ENCODE measurements at regions not wholly inside any gene's neighbourhood (a gene's known extent, or its start where the extent isn't known, plus 50 kb on each side); places are given as distances from the start of the nearest gene placed in this dataset.

- H3K27ac ChIP-seq: peak overlapping the region in 1 of 2 experiments; percentile 49; a peak in 2 of 6 replicates
- H3K4me3 ChIP-seq: peak overlapping the region; percentile 26; the same call in 1 of the 3 replicates
- CTCF ChIA-PET: interaction anchor here (0.8 to 1.8 kb wide), 4 partner anchors 43 to 409 kb away, joined by 3 to 5 read pairs (median 4); partner anchors contain the start of gene DRD1
- no peak for FAIRE-seq
- H3K9me3 ChIP-seq: no peaks in the 10 kb centered on the region
- peak overlapping the region; percentile 57 for H3K4me2 ChIP-seq
- TF ChIP-seq ZSCAN20 (CRISPR knock-in tag; IDR thresholded peaks at IDR 0.05) (no peak), TP53 (CRISPR knock-in tag; IDR thresholded peaks at IDR 0.05) (no peak), ZFP36 (IDR thresholded peaks at IDR 0.05; ENCODE audit: borderline replicate concordance, partially characterized antibody) (no peak)
- TF ChIP-seq, protein P1, sequence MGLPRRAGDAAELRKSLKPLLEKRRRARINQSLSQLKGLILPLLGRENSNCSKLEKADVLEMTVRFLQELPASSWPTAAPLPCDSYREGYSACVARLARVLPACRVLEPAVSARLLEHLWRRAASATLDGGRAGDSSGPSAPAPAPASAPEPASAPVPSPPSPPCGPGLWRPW (IDR thresholded peaks at IDR 0.05): no peak
- TF ChIP-seq, protein P2, sequence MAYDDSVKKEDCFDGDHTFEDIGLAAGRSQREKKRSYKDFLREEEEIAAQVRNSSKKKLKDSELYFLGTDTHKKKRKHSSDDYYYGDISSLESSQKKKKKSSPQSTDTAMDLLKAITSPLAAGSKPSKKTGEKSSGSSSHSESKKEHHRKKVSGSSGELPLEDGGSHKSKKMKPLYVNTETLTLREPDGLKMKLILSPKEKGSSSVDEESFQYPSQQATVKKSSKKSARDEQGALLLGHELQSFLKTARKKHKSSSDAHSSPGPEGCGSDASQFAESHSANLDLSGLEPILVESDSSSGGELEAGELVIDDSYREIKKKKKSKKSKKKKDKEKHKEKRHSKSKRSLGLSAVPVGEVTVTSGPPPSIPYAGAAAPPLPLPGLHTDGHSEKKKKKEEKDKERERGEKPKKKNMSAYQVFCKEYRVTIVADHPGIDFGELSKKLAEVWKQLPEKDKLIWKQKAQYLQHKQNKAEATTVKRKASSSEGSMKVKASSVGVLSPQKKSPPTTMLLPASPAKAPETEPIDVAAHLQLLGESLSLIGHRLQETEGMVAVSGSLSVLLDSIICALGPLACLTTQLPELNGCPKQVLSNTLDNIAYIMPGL (CRISPR knock-in tag; IDR thresholded peaks at IDR 0.05; ENCODE audit: borderline replicate concordance): no peak
- WGBS (ENCODE audit: missing lambda C conversion rate): 51% methylated on average over 2 of the region's 2 CpGs
- POLR2A ChIA-PET: no interaction called here
- H3K4me1 ChIP-seq: no peaks in the 10 kb centered on the region
- DNase-seq (ENCODE audit: low read depth in 1 of 2, low spot score in 1 of 2): peak in 1 of 2 experiments; percentile 18
- ATAC-seq: peak in 1 of 2 experiments; percentile 23; a peak in 1 of 6 replicates
Measured at GRCh38 chr5:175060257-175060656, 335.9 kb downstream of the MSX2 start.

- no peaks in the 10 kb centered on the region for H3K4me1 ChIP-seq
- ChIA-PET CTCF (interaction anchor here (0.6 to 1.8 kb wide), 7 partner anchors 14 to 410 kb away, joined by 3 to 5 read pairs (median 4); partner anchors contain the start of gene DRD1), POLR2A (no interaction called here)
- no peak for FAIRE-seq
- DNase-seq (ENCODE audit: low read depth in 1 of 2, low spot score in 1 of 2): peak; percentile 58 to 76
- H3K4me2 ChIP-seq: peak overlapping the region; percentile 57
- WGBS (ENCODE audit: missing lambda C conversion rate): 34% methylated on average over 12 of the region's 22 CpGs
- peak overlapping the region in 1 of 2 experiments; percentile 49; a peak in 2 of 6 replicates for H3K27ac ChIP-seq
- peak overlapping the region; percentile 26 for H3K4me3 ChIP-seq
- peak; percentile 87 to 90 for ATAC-seq
- no peaks in the 10 kb centered on the region for H3K9me3 ChIP-seq
- no peak for TF ChIP-seq JUNB (IDR thresholded peaks at IDR 0.05)
- TF ChIP-seq, protein P2 (CRISPR knock-in tag; IDR thresholded peaks at IDR 0.05; ENCODE audit: borderline replicate concordance): no peak
- TF ChIP-seq FOSL2 (IDR thresholded peaks at IDR 0.05): no peak
- no peak for TF ChIP-seq FOSL2 (CRISPR knock-in tag; IDR thresholded peaks at IDR 0.05)
- no peak for TF ChIP-seq BCL3 (IDR thresholded peaks at IDR 0.05)
- TF ChIP-seq, protein P3, sequence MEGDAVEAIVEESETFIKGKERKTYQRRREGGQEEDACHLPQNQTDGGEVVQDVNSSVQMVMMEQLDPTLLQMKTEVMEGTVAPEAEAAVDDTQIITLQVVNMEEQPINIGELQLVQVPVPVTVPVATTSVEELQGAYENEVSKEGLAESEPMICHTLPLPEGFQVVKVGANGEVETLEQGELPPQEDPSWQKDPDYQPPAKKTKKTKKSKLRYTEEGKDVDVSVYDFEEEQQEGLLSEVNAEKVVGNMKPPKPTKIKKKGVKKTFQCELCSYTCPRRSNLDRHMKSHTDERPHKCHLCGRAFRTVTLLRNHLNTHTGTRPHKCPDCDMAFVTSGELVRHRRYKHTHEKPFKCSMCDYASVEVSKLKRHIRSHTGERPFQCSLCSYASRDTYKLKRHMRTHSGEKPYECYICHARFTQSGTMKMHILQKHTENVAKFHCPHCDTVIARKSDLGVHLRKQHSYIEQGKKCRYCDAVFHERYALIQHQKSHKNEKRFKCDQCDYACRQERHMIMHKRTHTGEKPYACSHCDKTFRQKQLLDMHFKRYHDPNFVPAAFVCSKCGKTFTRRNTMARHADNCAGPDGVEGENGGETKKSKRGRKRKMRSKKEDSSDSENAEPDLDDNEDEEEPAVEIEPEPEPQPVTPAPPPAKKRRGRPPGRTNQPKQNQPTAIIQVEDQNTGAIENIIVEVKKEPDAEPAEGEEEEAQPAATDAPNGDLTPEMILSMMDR (IDR thresholded peaks at IDR 0.05): peak; percentile 34; the same call in 2 of the 3 replicates
- TF ChIP-seq, protein P4, sequence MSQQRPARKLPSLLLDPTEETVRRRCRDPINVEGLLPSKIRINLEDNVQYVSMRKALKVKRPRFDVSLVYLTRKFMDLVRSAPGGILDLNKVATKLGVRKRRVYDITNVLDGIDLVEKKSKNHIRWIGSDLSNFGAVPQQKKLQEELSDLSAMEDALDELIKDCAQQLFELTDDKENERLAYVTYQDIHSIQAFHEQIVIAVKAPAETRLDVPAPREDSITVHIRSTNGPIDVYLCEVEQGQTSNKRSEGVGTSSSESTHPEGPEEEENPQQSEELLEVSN (IDR thresholded peaks at IDR 0.05; ENCODE audit: borderline replicate concordance, low read depth): no peak
- TF ChIP-seq MAZ (IDR thresholded peaks at IDR 0.05; ENCODE audit: borderline replicate concordance, low read depth, low read length): no peak
- TF ChIP-seq GATA3 (IDR thresholded peaks at IDR 0.05; ENCODE audit: borderline replicate concordance): no peak
- TF ChIP-seq TP53 (CRISPR knock-in tag; IDR thresholded peaks at IDR 0.05): no peak
- no peak for TF ChIP-seq RFX5 (IDR thresholded peaks at IDR 0.05)
- no peak for TF ChIP-seq ELK1 (IDR thresholded peaks at IDR 0.05; ENCODE audit: low read depth, low read length)
- TF ChIP-seq MYC (IDR thresholded peaks at IDR 0.05; ENCODE audit: borderline replicate concordance, low read length): no peak
- TF ChIP-seq NFE2L2 (conservative IDR thresholded peaks at IDR 0.05; ENCODE audit: low read length): no peak
- TF ChIP-seq POLR2A (IDR thresholded peaks at IDR 0.05; ENCODE audit: low read length): no peak
- no peak for TF ChIP-seq PBX3 (IDR thresholded peaks at IDR 0.05)
- TF ChIP-seq NPAS2 (CRISPR knock-in tag; IDR thresholded peaks at IDR 0.05; ENCODE audit: borderline replicate concordance): no peak
- TF ChIP-seq HOXB13 (CRISPR knock-in tag; IDR thresholded peaks at IDR 0.05; ENCODE audit: low read depth): no peak
- TF ChIP-seq ESRRA (IDR thresholded peaks at IDR 0.05; ENCODE audit: borderline replicate concordance, low read length): no peak
- no peak for TF ChIP-seq CBX2 (IDR thresholded peaks at IDR 0.05; ENCODE audit: borderline replicate concordance, low read depth)
- no peak for TF ChIP-seq CBX8 (IDR thresholded peaks at IDR 0.05)
- TF ChIP-seq SREBF2 (IDR thresholded peaks at IDR 0.05): no peak
- TF ChIP-seq RAD21 (conservative IDR thresholded peaks at IDR 0.05 in 1 of 2, IDR thresholded peaks at IDR 0.05 in 1 of 2): peak; percentile 8 to 37; a peak in 3 of 5 replicates
- no peak for TF ChIP-seq BHLHE40 (IDR thresholded peaks at IDR 0.05; ENCODE audit: low read depth, low read length)
Measured at GRCh38 chr5:175059687-175060211, 335.4 kb downstream of the MSX2 start.

Measured in A549 (cell line).